Muscle of leg (tissue), 3 donors: ENCODE measurements at regions not wholly inside any gene's neighbourhood (a gene's known extent, or its start where the extent isn't known, plus 50 kb on each side); places are given as distances from the start of the nearest gene placed in this dataset.

Experiments
- DNase-seq: peaks from one replicate; pipeline ENCODE4 v3.0.0; 2013
- H3K27ac ChIP-seq: one replicate; pipeline ENCODE4 v1.5.1; 2013; ENCODE audit warnings: mild to moderate bottlenecking, low read length, control low read depth
- H3K27me3 ChIP-seq: one replicate; pipeline ENCODE4 v1.6.1; 2013; ENCODE audit warnings: low read length; ENCODE audit not compliant: control insufficient read depth, insufficient read depth
- H3K36me3 ChIP-seq: one replicate; pipeline ENCODE4 v1.6.1; 2013; ENCODE audit warnings: low read length; ENCODE audit not compliant: control insufficient read depth, insufficient read depth
- H3K4me1 ChIP-seq: one replicate; pipeline ENCODE4 v1.6.1; 2013; ENCODE audit warnings: low read length; ENCODE audit not compliant: control insufficient read depth, insufficient read depth
- H3K4me3 ChIP-seq: one replicate; pipeline ENCODE4 v1.5.1; 2013; ENCODE audit warnings: low read length, control low read depth
- H3K9me3 ChIP-seq: replicated peaks from 2 replicates; pipeline ENCODE4 v1.6.1; 2013; ENCODE audit warnings: low read depth, low read length; ENCODE audit not compliant: control insufficient read depth
- WGBS: methylation state at CpG from one replicate; pipeline ENCODE4 v1.1.5; 2013; ENCODE audit warnings: missing lambda C conversion rate; ENCODE audit not compliant: insufficient coverage; 5-methylcytosine and 5-hydroxymethylcytosine counted together

GRCh38 chr4:23290656-23291055 lies 597.9 kb downstream of the GBA3 start:
- Histone ChIP-seq H3K4me1 (no peaks in the 10 kb centered on the region), H3K4me3 (no peak overlapping the region), H3K27me3 (no peaks in the 10 kb centered on the region), H3K36me3 (no peaks in the 10 kb centered on the region), H3K27ac (no peak overlapping the region), H3K9me3 (no peaks in the 10 kb centered on the region)
- 21% methylated on average over 3 of the region's 3 CpGs for WGBS
- peak; percentile 2 for DNase-seq

- Histone ChIP-seq H3K9me3 (no peaks in the 10 kb centered on the region), H3K27me3 (no peaks in the 10 kb centered on the region), H3K36me3 (no peaks in the 10 kb centered on the region), H3K4me3 (no peak overlapping the region), H3K4me1 (no peaks in the 10 kb centered on the region), H3K27ac (no peak overlapping the region)
- WGBS = no CpG with 5 or more reads among the region's 3 CpGs
- DNase-seq = no peak
These were observed 586.7 kb downstream of the GBA3 start for GRCh38 chr4:23279377-23279986.

GRCh38 chr4:23278845-23279244 lies 586.1 kb downstream of the GBA3 start:
- no peaks in the 10 kb centered on the region for H3K36me3 ChIP-seq
- no CpG with 5 or more reads among the region's 2 CpGs for WGBS
- no peaks in the 10 kb centered on the region for H3K4me1 ChIP-seq
- H3K27ac ChIP-seq = no peak overlapping the region
- H3K27me3 ChIP-seq = no peaks in the 10 kb centered on the region
- H3K9me3 ChIP-seq = no peaks in the 10 kb centered on the region
- no peak overlapping the region for H3K4me3 ChIP-seq
- no peak for DNase-seq

- WGBS = no CpG with 5 or more reads among the region's 3 CpGs
- H3K27ac ChIP-seq = no peak overlapping the region
These were observed 583.3 kb downstream of the GBA3 start for GRCh38 chr4:23276076-23276475.

GRCh38 chr4:23269566-23269965 lies 576.8 kb downstream of the GBA3 start:
- no peaks in the 10 kb centered on the region for H3K36me3 ChIP-seq
- no peaks in the 10 kb centered on the region for H3K4me1 ChIP-seq
- no peaks in the 10 kb centered on the region for H3K9me3 ChIP-seq
- WGBS = no CpG with 5 or more reads among the region's 1 CpG
- H3K4me3 ChIP-seq = no peak overlapping the region
- no peak for DNase-seq
- H3K27me3 ChIP-seq = no peaks in the 10 kb centered on the region
- no peak overlapping the region for H3K27ac ChIP-seq

More at GRCh38 chr4:23276076-23276475, 583.3 kb downstream of the GBA3 start:
- H3K9me3 ChIP-seq = no peaks in the 10 kb centered on the region
- no peak for DNase-seq
- H3K4me3 ChIP-seq = no peak overlapping the region
- no peaks in the 10 kb centered on the region for H3K36me3 ChIP-seq
- H3K27me3 ChIP-seq = no peaks in the 10 kb centered on the region
- H3K4me1 ChIP-seq = no peaks in the 10 kb centered on the region

GRCh38 chr4:23268072-23268771 lies 575.5 kb downstream of the GBA3 start:
- no CpG with 5 or more reads among the region's 3 CpGs for WGBS
- Histone ChIP-seq H3K4me3 (no peak overlapping the region), H3K27me3 (no peaks in the 10 kb centered on the region), H3K36me3 (no peaks in the 10 kb centered on the region), H3K4me1 (no peaks in the 10 kb centered on the region), H3K27ac (no peak overlapping the region), H3K9me3 (no peaks in the 10 kb centered on the region)
- no peak for DNase-seq

- Histone ChIP-seq H3K9me3 (no peaks in the 10 kb centered on the region), H3K4me3 (no peak overlapping the region), H3K27ac (no peak overlapping the region), H3K4me1 (no peaks in the 10 kb centered on the region), H3K27me3 (no peaks in the 10 kb centered on the region), H3K36me3 (no peaks in the 10 kb centered on the region)
- no CpG with 5 or more reads among the region's 3 CpGs for WGBS
- DNase-seq = no peak
These were observed 573.7 kb downstream of the GBA3 start for GRCh38 chr4:23266401-23266800.

GRCh38 chr4:23260511-23260910 lies 567.8 kb downstream of the GBA3 start:
- no peak for DNase-seq
- Histone ChIP-seq H3K9me3 (peaks cover 3% of the 10 kb centered on the region), H3K4me1 (no peaks in the 10 kb centered on the region), H3K27ac (no peak overlapping the region), H3K4me3 (no peak overlapping the region), H3K36me3 (no peaks in the 10 kb centered on the region), H3K27me3 (no peaks in the 10 kb centered on the region)
- WGBS = no CpG with 5 or more reads among the region's 1 CpG

- Histone ChIP-seq H3K36me3 (no peaks in the 10 kb centered on the region), H3K9me3 (no peaks in the 10 kb centered on the region), H3K27me3 (no peaks in the 10 kb centered on the region), H3K4me3 (no peak overlapping the region), H3K27ac (no peak overlapping the region), H3K4me1 (no peaks in the 10 kb centered on the region)
- WGBS = 63% methylated on average over 1 of the region's 3 CpGs
- no peak for DNase-seq
These were observed 552.6 kb downstream of the GBA3 start for GRCh38 chr4:23245203-23245832.

- H3K36me3 ChIP-seq = no peaks in the 10 kb centered on the region
- WGBS = no CpG with 5 or more reads among the region's 2 CpGs
- no peak for DNase-seq
- H3K27me3 ChIP-seq = no peaks in the 10 kb centered on the region
- H3K27ac ChIP-seq = no peak overlapping the region
- H3K4me1 ChIP-seq = no peaks in the 10 kb centered on the region
- no peaks in the 10 kb centered on the region for H3K9me3 ChIP-seq
- H3K4me3 ChIP-seq = no peak overlapping the region
These were observed 550.2 kb downstream of the GBA3 start for GRCh38 chr4:23242962-23243361.
